ENCODE measurements at regions not wholly inside any gene's neighbourhood (a gene's known extent, or its start where the extent isn't known, plus 50 kb on each side); places are given as distances from the start of the nearest gene placed in this dataset.
A peak's percentile ranks its signal among the peaks of the same experiment; 100 is the strongest.
"Not testable (repeated sequence)": the region's sequence is repeated elsewhere in the genome, so short reads cannot be mapped to it uniquely, and the experiment has no call there.

GRCh38 chr15:53022788-53023187 is 232.7 kb upstream of the ONECUT1 start:
- H2AFZ ChIP-seq (ENCODE audit: insufficient read depth, low read depth, low read length, poor library complexity, severe bottlenecking), result no peak overlapping the region
- H3K4me2 ChIP-seq (replicated peaks; ENCODE audit: extremely low read depth, low read length, poor library complexity, severe bottlenecking), result no peak overlapping the region
- no peaks in the 10 kb centered on the region for H3K27me3 ChIP-seq (ENCODE audit: control insufficient read depth in 2 of 2, insufficient read depth in 2 of 2, low read length in 2 of 2)
- H3K9me3 Mint-ChIP-seq, result peaks cover 2 to 12% (median 6%) of the 10 kb centered on the region in 7 donors
- H3K36me3 ChIP-seq (replicated peaks in 1 of 2; ENCODE audit: control insufficient read depth in 1 of 2, insufficient read depth in 2 of 2, low read length in 2 of 2), result no peaks in the 10 kb centered on the region
- no peak overlapping the region for H3K4me3 Mint-ChIP-seq
- H3K4me3 ChIP-seq (replicated peaks in 1 of 3; ENCODE audit: low read depth in 2 of 3, low read length in 3 of 3), result no peak overlapping the region
- no peak for DNase-seq
- no CpG with 5 or more reads among the region's 4 CpGs for WGBS (ENCODE audit: insufficient coverage)
- peak overlapping the region in 1 of 7 donors; percentile 27 for H3K27ac Mint-ChIP-seq
- intact Hi-C loops (cut with micrococcal nuclease), result no loop called here
- H3K9me3 ChIP-seq (replicated peaks in 1 of 2; ENCODE audit: control insufficient read depth in 1 of 2, insufficient read depth in 1 of 2, low read length in 2 of 2), result peaks cover 0 to 10% of the 10 kb centered on the region in 2 donors
- H3K36me3 Mint-ChIP-seq, result no peaks in the 10 kb centered on the region
- no peaks in the 10 kb centered on the region for H3K4me1 ChIP-seq (ENCODE audit: control insufficient read depth in 1 of 2, insufficient read depth in 2 of 2, low read length in 2 of 2)
- H3K79me2 ChIP-seq (ENCODE audit: insufficient read depth, low read length), result no peaks in the 10 kb centered on the region
- no peak overlapping the region for H3K27ac ChIP-seq (ENCODE audit: low read depth in 1 of 2, low read length in 2 of 2)
- no peaks in the 10 kb centered on the region for H3K4me1 Mint-ChIP-seq
- H3K27me3 Mint-ChIP-seq (ENCODE audit: low read depth in 3 of 3), result peaks cover 0 to 7% (median 2%) of the 10 kb centered on the region in 3 donors
- no peak overlapping the region for H3K9ac ChIP-seq (ENCODE audit: insufficient read depth, low read length, poor library complexity, severe bottlenecking)
- no peaks in the 10 kb centered on the region for H4K20me1 ChIP-seq (ENCODE audit: insufficient read depth, low read length)
- TF ChIP-seq CTCF (IDR thresholded peaks at IDR 0.05), result no peak

DNA sequence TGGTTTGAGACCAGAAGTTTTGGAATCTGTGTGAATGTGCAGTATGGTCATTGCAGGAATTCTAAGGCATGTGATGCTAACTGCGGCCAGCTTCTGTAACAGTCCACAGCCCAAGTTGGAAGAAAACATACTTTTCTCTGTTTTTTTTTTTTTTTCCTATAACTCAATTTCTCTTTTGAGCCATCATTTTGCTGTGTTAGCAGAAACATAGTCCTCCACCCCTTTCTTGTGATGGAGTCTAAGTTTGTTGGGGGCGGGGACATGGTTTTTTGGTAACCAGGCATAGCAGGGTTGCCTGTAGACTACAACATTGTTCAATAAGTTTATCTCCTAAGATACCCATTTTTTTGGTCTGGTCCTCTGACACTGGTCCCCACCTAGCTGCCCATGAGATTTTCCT is 223.2 kb upstream of the ONECUT1 start:
- H4K20me1 ChIP-seq (ENCODE audit: insufficient read depth, low read length), result no peaks in the 10 kb centered on the region
- no peak overlapping the region for H3K27ac ChIP-seq (ENCODE audit: low read depth in 1 of 2, low read length in 2 of 2)
- H3K36me3 Mint-ChIP-seq, result no peaks in the 10 kb centered on the region
- no peaks in the 10 kb centered on the region for H3K79me2 ChIP-seq (ENCODE audit: insufficient read depth, low read length)
- no peaks in the 10 kb centered on the region for H3K4me1 Mint-ChIP-seq
- H3K27me3 ChIP-seq (ENCODE audit: control insufficient read depth in 2 of 2, insufficient read depth in 2 of 2, low read length in 2 of 2), result no peaks in the 10 kb centered on the region
- peaks cover 5 to 7% of the 10 kb centered on the region in 2 donors for H3K9me3 ChIP-seq (replicated peaks in 1 of 2; ENCODE audit: control insufficient read depth in 1 of 2, insufficient read depth in 1 of 2, low read length in 2 of 2)
- H2AFZ ChIP-seq (ENCODE audit: insufficient read depth, low read depth, low read length, poor library complexity, severe bottlenecking), result no peak overlapping the region
- H3K4me2 ChIP-seq (replicated peaks; ENCODE audit: extremely low read depth, low read length, poor library complexity, severe bottlenecking), result no peak overlapping the region
- H3K27ac Mint-ChIP-seq, result no peak overlapping the region
- H3K4me3 ChIP-seq (replicated peaks in 1 of 3; ENCODE audit: low read depth in 2 of 3, low read length in 3 of 3), result no peak overlapping the region
- no peak for TF ChIP-seq CTCF (IDR thresholded peaks at IDR 0.05)
- no peak overlapping the region for H3K9ac ChIP-seq (ENCODE audit: insufficient read depth, low read length, poor library complexity, severe bottlenecking)
- WGBS (ENCODE audit: insufficient coverage), result no CpG with 5 or more reads among the region's 2 CpGs
- peaks cover 0 to 2% (median 0%) of the 10 kb centered on the region in 3 donors for H3K27me3 Mint-ChIP-seq (ENCODE audit: low read depth in 3 of 3)
- DNase-seq, result no peak
- intact Hi-C loops (cut with micrococcal nuclease), result no loop called here
- H3K9me3 Mint-ChIP-seq, result peaks cover 0 to 12% (median 7%) of the 10 kb centered on the region in 7 donors
- no peaks in the 10 kb centered on the region for H3K36me3 ChIP-seq (replicated peaks in 1 of 2; ENCODE audit: control insufficient read depth in 1 of 2, insufficient read depth in 2 of 2, low read length in 2 of 2)
- H3K4me1 ChIP-seq (ENCODE audit: control insufficient read depth in 1 of 2, insufficient read depth in 2 of 2, low read length in 2 of 2), result no peaks in the 10 kb centered on the region
- H3K4me3 Mint-ChIP-seq, result no peak overlapping the region

DNA sequence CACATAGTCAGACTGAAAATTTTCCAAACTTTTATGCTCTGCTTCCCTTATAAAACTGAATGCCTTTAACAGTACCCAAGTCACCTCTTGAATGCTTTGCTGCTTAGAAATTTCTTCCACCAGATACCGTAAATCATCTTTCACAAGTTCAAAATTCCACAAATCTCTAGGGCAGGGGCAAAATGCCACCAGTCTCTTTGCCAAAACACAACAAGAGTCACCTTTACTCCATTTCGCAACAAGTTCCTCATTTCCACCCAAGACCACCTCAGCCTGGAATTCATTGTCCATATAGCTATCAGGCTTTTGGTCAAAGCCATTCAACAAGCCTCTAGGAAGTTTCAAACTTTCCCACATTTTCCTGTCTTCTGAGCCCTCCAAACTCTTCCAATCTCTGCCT is 221.6 kb upstream of the ONECUT1 start:
- H3K4me1 Mint-ChIP-seq; intact Hi-C loops (cut with micrococcal nuclease); H3K36me3 ChIP-seq (replicated peaks in 1 of 2; ENCODE audit: control insufficient read depth in 1 of 2, insufficient read depth in 2 of 2, low read length in 2 of 2); H3K9ac ChIP-seq (ENCODE audit: insufficient read depth, low read length, poor library complexity, severe bottlenecking); H3K27me3 ChIP-seq (ENCODE audit: control insufficient read depth in 2 of 2, insufficient read depth in 2 of 2, low read length in 2 of 2); H3K27ac ChIP-seq (ENCODE audit: low read depth in 1 of 2, low read length in 2 of 2); H3K4me1 ChIP-seq (ENCODE audit: control insufficient read depth in 1 of 2, insufficient read depth in 2 of 2, low read length in 2 of 2); H3K27me3 Mint-ChIP-seq (ENCODE audit: low read depth in 3 of 3); H3K79me2 ChIP-seq (ENCODE audit: insufficient read depth, low read length); H2AFZ ChIP-seq (ENCODE audit: insufficient read depth, low read depth, low read length, poor library complexity, severe bottlenecking); H3K4me2 ChIP-seq (replicated peaks; ENCODE audit: extremely low read depth, low read length, poor library complexity, severe bottlenecking); H3K27ac Mint-ChIP-seq; H4K20me1 ChIP-seq (ENCODE audit: insufficient read depth, low read length); H3K9me3 ChIP-seq (replicated peaks in 1 of 2; ENCODE audit: control insufficient read depth in 1 of 2, insufficient read depth in 1 of 2, low read length in 2 of 2); H3K4me3 ChIP-seq (replicated peaks in 1 of 3; ENCODE audit: low read depth in 2 of 3, low read length in 3 of 3); H3K36me3 Mint-ChIP-seq; H3K4me3 Mint-ChIP-seq; DNase-seq: not testable (repeated sequence)
- WGBS (ENCODE audit: insufficient coverage), result 95% methylated on average over 2 of the region's 2 CpGs
- H3K9me3 Mint-ChIP-seq, result peaks cover 2 to 12% (median 5%) of the 10 kb centered on the region in 7 donors

Data from CD14-positive monocyte (primary cell).